OCI-LY3 (cell line): ENCODE measurements at regions not wholly inside any gene's neighbourhood (a gene's known extent, or its start where the extent isn't known, plus 50 kb on each side); places are given as distances from the start of the nearest gene placed in this dataset.

Source experiments
- EZH2phosphoT487 ChIP-seq: fragments of 200-600 bp; shearing (Covaris generic); IDR thresholded peaks from 2 replicates; pipeline ENCODE4 v1.6.1; 2018; ENCODE audit warnings: antibody characterized with exemption, mixed run types, low read depth
- TF ChIP-seq, protein P1 (sequence below): fragments of 200-600, 300-600 bp; sonication (generic); IDR thresholded peaks from 2 replicates; pipeline ENCODE4 v1.5.1; 2014; ENCODE audit warnings: antibody characterized with exemption, low read length, low read depth

GRCh38 chr16:65657071-65657494 lies 535.2 kb upstream of the CDH11 start:
- TF ChIP-seq, protein P1, sequence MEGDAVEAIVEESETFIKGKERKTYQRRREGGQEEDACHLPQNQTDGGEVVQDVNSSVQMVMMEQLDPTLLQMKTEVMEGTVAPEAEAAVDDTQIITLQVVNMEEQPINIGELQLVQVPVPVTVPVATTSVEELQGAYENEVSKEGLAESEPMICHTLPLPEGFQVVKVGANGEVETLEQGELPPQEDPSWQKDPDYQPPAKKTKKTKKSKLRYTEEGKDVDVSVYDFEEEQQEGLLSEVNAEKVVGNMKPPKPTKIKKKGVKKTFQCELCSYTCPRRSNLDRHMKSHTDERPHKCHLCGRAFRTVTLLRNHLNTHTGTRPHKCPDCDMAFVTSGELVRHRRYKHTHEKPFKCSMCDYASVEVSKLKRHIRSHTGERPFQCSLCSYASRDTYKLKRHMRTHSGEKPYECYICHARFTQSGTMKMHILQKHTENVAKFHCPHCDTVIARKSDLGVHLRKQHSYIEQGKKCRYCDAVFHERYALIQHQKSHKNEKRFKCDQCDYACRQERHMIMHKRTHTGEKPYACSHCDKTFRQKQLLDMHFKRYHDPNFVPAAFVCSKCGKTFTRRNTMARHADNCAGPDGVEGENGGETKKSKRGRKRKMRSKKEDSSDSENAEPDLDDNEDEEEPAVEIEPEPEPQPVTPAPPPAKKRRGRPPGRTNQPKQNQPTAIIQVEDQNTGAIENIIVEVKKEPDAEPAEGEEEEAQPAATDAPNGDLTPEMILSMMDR, result no peak
- no peak for TF ChIP-seq EZH2phosphoT487
